ENCODE measurements at regions not wholly inside any gene's neighbourhood (a gene's known extent, or its start where the extent isn't known, plus 50 kb on each side); places are given as distances from the start of the nearest gene placed in this dataset.

GRCh38 chr3:176931991-176932390, 265.3 kb downstream of the TBL1XR1 start:
- DNase-seq = no peak

- DNase-seq = no peak
Observed at GRCh38 chr3:176930942-176931341, 266.3 kb downstream of the TBL1XR1 start.

- DNase-seq = no peak
Observed at GRCh38 chr3:176928582-176928931, 268.7 kb downstream of the TBL1XR1 start.

GRCh38 chr3:176927706-176928581, 269.3 kb downstream of the TBL1XR1 start:
- DNase-seq = peak; percentile 7

- DNase-seq = no peak
Observed at GRCh38 chr3:176927280-176927679, 270.0 kb downstream of the TBL1XR1 start.

GRCh38 chr3:176926688-176927087, 270.6 kb downstream of the TBL1XR1 start:
- no peak for DNase-seq

GRCh38 chr3:176926034-176926433, 271.2 kb downstream of the TBL1XR1 start:
- no peak for DNase-seq

GRCh38 chr3:176920766-176921160, 276.5 kb downstream of the TBL1XR1 start:
- no peak for DNase-seq

- no peak for DNase-seq
Observed at GRCh38 chr3:176919836-176920765, 277.2 kb downstream of the TBL1XR1 start.

- no peak for DNase-seq
Observed at GRCh38 chr3:176916777-176917176, 280.5 kb downstream of the TBL1XR1 start.

- DNase-seq = no peak
Observed at GRCh38 chr3:176914764-176915163, 282.5 kb downstream of the TBL1XR1 start.

- no peak for DNase-seq
Observed at GRCh38 chr3:176911579-176911978, 285.7 kb downstream of the TBL1XR1 start.

GRCh38 chr3:176909044-176909443, 288.2 kb downstream of the TBL1XR1 start:
- no peak for DNase-seq

- DNase-seq = peak; percentile 52
Observed at GRCh38 chr3:176906046-176906905, 291.0 kb downstream of the TBL1XR1 start.

GRCh38 chr3:176905331-176905730, 292.0 kb downstream of the TBL1XR1 start:
- DNase-seq = no peak

GRCh38 chr3:176904506-176904905, 292.8 kb downstream of the TBL1XR1 start:
- no peak for DNase-seq

- DNase-seq = no peak
Observed at GRCh38 chr3:176896640-176897039, 300.6 kb downstream of the TBL1XR1 start.

GRCh38 chr3:176896165-176896564, 301.1 kb downstream of the TBL1XR1 start:
- DNase-seq = no peak

- DNase-seq = no peak
Observed at GRCh38 chr3:176879710-176880109, 317.6 kb downstream of the TBL1XR1 start.

GRCh38 chr3:176873261-176873660, 324.0 kb downstream of the TBL1XR1 start:
- no peak for DNase-seq

- DNase-seq = peak; percentile 12
Observed at GRCh38 chr3:176872771-176873209, 324.5 kb downstream of the TBL1XR1 start.

GRCh38 chr3:176870451-176870850, 326.8 kb downstream of the TBL1XR1 start:
- no peak for DNase-seq

Measured in kidney glomerular epithelial cell (primary cell).